Activated CD8-positive, alpha-beta memory T cell treated with anti-CD3 and anti-CD28 coated beads for 48 hours (primary cell): ENCODE measurements at regions not wholly inside any gene's neighbourhood (a gene's known extent, or its start where the extent isn't known, plus 50 kb on each side); places are given as distances from the start of the nearest gene placed in this dataset.
"Not testable (repeated sequence)": the region's sequence is repeated elsewhere in the genome, so short reads cannot be mapped to it uniquely, and the experiment has no call there.

Source experiments
- DNase-seq, 3 experiments: peaks; one replicate each; pipeline ENCODE4 v3.0.0-alpha.2; 2020; ENCODE audit warnings: low read depth in 2 of 3, low spot score in 2 of 3

DNA sequence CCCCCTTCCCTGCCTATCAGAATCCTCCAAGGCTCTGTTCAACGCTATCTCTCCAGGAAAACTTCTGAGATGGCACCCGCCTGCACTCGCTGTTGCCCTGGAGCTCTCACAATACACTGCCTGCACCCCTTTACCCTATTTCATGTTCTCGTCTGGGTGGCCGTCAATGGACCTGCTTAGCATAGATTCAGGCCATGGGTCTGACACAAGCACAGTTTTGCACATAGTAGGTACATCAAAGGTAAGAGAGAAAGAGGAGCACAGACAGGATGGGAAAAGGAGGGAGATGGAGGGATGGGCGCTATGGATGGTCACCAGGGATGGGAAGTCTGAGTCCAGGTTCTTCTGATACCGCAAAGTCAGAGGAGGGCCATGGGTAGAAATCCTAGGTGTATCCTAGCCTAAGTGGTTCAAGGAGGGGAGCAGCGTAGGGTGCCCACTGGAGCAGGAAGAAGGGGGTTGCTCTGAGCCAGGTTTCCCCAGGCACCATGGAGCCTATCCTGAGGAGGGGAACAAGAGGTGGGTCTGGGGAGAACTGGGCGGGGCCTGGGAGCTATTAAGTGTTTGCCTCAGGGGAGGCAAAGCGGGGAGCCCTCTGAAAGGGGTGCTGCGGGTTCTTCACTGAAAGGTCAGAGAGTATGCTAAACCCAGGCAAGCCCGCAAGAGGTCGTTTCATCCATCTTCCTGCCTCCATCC, 89.3 kb downstream of the MRPL14 start:
- no peak for DNase-seq

DNA sequence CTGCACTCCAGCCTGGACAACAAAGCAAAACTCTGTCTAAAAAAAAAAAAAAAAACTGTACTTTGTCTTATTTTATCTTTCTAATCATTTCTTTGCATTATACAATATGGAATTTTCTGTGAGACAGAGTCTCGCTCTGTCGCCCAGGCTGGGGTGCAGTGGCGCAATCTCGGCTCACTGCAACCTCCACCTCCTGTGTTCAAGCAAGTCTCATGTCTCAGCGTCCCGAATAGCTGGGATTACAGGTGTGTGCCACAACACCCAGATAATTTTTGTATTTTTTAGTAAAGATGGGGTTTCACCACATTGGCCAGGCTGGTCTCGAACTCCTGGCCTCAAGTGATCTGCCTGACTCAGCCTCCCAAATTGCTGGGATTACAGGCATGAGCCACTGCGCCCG, 90.0 kb downstream of the MRPL14 start:
- not testable (repeated sequence) for DNase-seq

DNA sequence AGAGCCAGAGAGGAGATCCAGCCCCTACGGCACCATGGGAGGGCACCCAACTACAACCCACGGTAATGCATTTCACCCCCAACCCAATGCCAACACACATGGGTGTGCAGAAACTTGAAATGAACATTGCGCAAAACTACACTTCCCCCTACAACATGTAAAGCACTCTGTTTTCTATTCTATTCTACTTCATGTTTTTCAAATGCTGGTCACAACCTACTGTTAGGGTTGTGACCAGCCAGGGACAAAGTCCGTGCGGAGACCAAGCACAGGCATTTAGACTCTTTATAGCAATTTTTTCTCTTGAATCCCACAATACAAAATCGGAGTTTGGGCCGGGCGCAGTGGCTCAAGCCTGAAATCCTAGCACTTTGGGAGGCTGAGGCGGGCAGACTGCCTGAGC, 90.6 kb downstream of the MRPL14 start:
- no peak for DNase-seq

DNA sequence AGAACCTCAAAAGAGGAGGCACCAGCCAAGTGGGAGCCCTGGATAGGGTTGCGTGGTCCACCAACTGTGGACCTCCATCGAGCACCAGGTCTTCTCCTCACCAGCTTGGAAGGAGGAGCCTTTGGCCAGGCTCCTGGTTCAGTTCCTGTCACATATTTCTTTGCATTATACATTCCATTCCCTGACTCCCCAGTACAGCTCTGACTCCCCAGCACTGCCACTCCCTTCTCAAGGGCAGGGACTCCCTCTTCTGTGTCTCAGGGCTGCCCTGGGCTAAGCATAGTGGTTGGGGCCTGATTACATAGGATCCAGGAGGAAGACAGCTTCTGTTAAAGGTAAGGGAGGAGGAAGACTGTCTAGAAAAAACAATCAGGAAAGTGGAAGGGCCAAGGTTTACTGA, 91.1 kb downstream of the MRPL14 start:
- no peak for DNase-seq

DNA sequence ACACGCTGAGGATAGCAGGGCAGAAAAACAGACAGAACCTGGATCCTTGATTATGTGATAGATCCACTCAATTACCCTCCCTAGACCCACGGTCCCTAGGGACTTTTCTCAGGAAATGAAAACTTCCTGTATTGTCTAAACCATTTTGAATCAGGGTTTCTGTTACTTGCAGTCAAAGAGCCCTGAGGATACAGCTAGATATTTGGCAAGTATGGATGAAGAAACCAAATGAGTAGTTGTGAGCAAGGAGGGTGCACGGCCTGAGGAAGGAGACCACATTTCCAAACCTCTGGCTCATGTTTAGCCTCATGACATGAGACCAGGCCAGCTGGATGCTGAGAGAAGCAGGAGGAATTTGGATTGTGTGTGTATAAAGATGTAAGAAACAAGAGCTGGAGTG, 91.6 kb downstream of the MRPL14 start:
- no peak for DNase-seq

DNA sequence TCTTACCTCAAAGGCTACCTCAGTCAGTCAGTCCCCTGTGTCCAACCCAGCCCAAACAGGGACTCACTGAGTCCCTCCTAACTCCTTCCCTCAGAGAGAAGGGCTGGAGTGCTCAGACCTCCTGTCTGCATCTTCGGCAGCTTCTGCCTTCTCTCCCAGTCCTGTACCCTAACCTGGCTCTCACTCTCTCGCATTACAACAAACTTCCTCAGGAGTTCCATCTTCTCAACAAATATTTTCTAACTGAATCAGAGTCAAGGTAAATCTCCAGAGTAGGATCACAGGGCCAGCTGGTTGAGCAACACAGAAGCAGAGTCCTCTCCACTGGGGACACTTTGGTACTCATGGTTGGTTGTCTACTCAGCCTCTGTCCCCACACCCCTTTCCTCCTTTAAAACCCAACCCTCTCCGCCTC, 92.3 kb downstream of the MRPL14 start:
- DNase-seq: no peak

DNA sequence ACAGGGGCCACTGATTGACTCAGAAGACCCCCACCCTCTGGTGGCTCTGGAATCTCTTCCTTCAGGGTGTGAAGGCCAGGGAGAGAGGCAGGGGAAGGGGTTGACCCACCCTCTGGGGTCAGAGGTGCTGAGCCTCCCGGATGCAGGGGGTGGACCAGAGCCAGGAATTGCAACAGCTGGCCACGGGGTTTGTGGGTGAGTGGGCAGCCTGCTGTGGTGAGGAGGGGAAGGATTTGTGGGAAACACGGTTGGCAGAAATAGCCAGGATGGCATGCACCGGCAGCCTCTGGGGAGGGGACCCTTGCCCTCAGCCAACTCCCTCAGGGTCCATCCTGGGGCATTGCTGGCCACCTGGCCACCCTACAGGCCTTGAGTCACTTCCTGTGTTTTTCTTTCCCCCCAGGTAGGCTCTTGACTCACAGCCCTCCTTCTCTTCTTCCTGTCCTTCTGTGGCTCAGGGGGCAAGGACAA, 92.8 kb downstream of the MRPL14 start:
- DNase-seq: no peak

DNA sequence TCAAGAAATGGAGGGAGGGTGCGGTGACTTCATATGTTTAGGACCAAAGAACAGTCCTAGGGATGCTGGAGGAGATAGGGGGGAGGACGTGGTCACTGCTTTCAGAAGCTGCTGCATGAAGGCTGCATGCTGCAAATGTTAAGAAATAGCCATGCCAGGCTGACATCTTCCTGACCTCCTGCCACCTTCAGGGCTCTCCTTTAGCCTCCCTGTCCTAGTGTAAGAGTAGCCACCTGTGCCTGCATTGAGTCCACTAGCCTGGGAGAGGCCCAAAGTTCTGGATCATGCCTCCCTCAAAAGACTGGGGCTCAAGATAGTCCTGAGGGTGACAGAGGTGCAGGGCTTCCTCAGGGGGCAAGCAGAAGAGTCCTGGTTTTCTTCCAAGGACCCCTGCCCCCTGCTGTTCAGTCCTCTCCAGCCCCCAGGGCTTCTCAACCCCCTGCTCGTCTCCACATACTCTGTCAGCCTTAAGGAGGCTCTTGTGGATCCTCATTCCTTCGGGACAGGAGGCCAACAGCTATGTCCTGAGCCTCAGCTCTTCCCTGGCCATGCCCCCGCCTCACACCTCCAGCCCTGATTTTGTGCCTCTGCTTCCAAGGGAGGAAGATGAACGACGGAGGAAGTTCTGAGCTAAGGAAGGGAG, 96.3 kb downstream of the MRPL14 start:
- DNase-seq: no peak

DNA sequence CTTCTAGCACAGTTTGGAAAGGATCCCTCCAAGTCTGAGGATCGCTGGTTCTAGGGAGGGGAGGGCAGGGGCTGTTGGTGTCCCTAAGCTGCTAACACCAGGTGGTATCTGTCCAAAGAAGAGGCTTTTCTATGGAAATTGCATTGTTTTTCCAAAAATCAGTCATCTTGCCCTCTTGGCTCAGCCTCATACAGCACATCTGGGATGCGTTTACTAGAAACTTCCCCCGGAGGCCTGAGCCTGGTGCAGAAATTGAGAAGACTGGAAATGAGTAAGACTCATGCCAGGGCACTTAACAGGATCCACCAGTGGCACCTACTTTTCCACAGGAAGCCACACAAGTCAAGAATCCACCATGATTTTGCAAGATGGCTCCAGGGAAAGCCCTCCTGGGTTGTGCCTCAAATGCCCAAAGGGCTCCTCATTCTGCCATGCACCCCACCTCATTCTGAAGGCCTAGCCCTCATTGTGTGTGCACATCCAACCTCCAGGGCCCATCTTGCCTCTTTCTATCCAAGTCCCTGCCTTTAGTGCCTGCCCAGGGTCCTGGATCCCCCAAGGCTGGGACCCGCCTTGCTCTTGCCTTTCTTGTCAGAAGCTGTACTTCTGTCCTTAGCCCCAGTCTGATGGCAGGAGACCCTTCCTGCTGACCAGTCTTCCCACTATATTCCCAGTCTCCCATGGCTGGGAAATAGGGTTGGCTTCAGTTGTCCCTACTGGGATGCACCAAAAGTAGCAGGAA, 97.6 kb downstream of the MRPL14 start:
- DNase-seq: no peak

DNA sequence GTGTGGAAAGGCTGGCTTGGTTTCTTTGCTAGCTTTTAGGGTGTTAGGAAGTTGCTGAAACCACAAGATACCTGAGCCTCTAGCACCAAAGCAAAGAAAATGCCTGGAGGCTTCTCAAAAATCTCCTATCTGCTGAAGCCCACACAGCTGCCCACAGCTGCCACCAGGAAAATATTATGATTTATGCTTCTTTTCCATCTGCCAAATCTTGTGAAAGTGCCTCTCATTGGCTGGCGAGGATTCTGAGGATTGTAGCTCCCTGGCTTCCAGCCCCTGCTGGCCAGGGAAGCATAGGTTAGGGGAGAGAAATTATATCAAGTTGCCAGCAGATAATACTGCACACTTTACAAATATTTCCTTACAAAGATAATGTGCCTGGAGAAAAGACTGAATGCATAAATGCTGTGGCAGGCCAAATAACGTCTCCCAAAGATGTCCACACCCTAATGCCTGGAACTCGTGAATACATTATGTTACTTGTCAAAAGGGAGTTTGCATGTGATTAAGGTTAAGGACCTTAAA, 98.4 kb downstream of the MRPL14 start:
- no peak for DNase-seq

DNA sequence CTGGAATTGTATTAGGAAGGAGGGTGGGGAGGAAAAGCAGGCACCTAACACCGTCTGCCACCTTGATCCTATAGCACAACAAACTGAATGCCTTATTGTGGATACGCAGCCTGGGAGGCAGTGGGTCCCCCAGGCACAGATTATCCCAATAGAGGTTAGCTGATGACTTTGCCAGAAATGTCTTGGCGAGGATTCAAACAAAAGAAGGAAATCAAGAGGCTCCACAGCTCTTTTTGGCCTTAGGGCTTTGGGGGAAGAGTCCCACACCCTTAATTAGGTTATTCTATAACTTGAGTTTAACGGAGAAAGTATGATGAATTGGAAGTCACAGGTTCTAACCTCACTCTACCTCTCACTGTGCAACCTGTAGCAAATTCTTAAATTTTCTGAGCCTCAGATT, 102.0 kb downstream of the MRPL14 start:
- no peak for DNase-seq

DNA sequence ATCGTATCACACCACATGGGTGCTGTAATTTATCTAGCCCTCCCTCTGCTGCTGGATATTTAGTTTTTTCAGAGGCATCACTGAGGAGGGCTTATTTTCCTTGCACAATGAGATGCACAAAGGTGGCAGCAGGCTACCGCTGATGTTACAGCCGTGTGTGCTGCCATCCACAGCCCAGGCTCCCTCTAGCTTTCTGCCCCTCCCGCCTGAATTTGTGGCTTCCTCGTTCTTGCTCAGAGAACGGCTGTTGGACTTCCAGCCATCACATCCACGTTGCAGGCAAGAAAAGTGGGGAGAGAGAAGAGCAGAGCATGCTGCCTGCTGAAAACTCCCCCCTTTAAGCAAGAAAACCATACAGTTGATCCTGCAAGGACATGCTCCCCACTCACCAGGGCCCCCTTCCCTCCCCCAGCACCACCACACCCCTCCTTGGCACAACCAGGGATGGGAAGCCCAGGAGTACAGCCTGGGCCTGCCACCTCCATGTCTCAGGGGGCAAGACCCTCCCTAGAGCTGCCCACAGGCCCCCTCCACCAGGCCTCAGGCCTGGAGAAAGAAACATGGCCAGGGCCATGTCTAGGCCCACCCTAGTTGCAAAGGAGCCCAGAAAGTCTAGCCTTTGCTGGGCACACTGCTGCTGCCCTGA, 102.6 kb downstream of the MRPL14 start:
- no peak for DNase-seq

DNA sequence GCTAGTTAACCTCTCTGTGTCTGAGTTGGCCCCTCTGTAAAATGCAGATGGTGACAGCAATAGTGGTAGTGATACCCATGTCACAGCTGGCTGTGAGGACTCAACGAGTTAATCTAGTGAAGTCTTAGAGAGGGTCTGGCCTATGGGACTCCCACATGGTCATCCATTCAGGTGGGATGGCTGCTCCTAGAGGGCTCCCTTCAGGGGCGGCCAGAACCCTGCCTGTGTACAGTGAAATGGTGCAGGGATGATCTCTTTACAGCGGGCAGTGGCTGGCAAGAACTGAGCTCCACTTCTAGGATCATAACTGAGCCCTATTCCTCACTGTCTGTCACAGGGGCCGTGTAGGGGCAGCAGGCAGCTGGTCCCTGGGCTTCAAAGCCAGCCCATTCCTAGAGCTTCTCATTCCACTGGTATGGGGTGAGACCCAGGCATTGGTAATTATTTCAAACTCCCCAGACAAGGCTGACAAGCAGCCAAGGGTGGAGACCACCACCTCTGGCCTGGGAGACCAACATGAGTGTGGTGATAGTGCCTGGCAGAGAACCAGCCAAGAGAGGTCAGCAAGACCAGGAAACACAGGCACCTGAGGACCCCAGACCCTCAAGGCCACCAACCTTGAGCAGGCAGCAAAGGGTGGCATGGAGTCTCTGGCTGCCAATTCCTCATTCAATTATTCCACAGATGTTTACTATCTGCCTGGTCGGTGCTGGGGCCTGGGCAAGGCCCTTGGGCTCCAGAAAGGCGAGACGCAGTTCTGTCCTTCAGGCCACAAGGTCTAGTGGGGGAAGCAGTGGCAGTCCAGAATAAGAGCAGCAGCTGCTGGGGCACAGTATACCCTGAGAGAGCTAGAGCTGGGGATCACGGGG, 103.4 kb downstream of the MRPL14 start:
- no peak for DNase-seq

DNA sequence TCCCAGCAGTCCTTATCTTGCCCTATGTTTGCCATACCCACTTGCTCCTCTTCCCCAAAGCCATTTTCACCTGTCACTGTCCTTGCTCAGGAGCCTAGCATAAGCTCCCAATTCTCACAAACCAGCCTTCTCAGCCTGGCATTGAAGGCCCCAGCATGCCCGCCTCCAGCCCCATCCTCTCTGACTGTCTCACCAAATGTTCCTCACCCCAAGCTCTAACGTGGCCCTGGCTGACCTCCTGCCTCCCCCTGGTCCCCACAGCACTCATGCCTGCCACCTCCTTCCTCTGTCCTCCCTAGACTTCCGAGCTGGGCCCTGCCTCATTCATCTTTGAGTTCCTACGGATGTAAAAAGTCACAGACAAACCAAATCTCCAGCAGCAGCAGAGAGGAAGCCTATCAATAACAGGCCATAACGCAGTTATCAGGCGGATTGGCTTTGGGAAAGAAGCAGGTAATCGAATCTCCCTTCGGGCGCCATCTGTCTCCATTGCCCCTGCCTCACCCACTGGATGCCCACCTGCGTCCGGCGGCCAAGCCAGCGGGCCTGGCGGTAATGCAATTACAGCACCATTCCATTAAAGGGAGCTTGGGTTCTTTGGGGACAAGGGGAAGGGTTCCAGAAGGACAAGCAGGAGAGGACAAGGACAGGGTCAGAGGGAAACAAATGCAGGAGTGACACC, 104.4 kb downstream of the MRPL14 start:
- no peak for DNase-seq

DNA sequence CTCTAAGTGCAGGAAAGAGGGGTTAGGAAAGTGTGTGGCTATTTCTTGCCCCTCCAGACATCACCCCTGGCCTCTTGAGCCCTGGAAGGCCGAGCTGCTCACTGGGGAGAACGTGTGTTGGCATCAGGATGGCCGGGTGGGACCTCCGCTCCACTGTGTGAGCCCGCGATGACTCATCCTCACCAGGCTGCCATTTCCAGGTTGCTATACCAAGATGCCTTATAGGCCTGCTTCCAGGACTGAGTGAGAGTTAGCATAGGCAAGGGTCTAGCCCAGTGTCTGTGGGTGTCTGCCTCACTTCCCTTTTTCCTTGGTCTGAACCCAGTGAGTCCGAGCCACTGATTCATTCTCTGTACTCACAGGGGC, 105.0 kb downstream of the MRPL14 start:
- no peak for DNase-seq

DNA sequence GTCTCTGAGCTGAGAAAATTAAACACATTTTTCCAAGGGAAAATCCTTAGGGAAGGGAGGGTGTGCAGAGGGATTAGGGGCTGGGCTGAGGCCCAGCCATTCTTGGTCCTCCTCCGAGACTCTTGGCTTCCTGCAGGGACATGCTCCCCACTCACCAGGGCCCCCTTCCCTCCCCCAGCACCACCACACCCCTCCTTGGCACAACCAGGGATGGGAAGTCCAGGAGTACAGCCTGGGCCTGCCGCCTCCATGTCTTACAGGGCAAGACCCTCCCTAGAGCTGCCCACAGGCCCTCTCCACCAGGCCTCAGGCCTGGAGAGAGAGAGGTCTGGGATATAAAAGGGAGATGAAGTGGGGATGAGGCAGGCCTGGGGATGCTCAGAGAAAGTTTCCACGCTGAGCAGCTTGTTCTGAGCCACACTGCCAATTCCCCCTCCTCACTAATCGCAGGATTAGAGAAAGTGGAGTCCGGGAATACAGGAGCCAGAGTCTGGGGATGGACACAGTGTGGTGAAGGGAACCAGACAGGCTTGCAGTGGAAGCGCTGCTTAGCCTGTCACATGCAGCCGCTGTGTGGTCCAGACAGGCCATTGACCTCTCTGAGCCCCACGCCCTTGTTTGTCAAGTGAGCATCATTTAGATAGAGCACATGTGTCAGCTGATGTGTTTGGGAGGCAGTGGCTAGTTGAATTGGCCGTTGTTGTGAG, 105.5 kb downstream of the MRPL14 start:
- DNase-seq: no peak

DNA sequence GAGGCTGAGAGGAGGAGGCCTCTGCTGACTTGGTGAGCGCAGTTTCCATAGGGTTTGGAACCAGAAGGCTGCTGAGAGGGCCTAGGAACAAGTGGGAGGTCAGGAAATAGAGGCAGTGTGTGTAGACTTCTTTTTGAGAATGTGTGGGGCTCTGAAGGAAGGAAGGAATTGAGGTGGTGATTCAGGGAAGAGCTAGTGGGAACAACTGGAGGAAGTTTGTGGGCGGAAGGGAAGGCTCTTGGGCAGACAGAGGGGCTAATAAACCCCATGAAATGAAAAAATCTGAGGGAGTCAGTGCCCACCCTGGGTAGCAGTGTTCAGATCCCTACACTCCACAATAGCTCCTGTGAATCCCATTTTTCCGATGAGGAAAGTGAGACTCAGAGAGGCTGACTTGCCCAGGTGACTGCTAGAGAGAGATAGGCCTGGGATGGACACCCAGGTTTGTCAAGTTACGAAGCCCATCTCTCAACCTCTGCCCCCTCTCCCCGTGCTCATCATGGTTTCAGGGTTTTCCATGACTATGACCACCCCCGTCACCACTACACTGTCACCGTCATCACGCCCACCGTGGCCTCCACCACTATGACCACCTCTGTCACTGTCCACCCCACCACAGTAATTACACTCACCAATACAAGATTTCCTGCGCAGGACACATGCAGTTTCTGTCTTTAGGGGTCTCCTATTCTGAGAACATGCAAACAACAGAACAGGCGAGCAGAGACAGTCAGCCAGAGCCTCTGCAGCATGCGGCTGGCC, 106.4 kb downstream of the MRPL14 start:
- no peak for DNase-seq

DNA sequence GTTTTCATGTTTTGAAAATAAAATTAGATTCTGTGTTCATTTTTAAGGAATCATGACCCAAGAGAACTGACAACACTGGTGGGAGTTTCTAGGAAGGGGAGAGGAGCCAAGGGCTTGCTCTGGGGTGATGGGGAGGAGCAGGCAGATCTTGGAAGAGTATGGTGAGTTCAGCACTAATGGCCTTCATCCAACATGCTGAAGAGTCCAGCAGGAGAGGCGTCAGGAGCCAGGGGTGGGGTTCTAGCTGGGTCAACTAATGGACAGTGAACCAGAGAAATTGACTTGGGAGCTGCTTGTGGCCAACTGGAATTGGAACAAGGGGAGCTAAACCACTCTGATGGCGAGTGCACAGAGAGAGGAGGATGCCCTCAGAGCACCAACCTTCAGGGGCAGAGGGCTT, 107.1 kb downstream of the MRPL14 start:
- no peak for DNase-seq

DNA sequence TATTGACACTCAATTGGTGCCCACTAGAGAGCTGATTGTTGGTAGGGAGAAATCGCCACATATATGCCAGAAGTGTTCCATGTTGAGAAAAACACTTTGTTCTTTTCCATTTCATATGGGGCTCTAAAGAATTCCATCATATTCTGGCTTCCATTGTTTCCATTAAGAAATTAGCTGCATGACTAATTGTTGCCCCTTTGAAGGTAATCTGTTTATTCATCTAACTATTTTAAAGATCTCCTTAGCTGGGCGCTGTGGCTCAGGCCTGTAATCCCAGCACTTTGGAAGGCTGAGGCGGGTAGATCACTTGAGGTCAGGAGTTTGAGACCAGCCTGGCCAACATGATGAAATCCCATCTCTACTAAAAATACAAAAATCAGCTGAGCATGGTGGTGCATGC, 109.9 kb downstream of the MRPL14 start:
- not testable (repeated sequence) for DNase-seq
